Uterus (tissue), 3 donors: ENCODE measurements at regions not wholly inside any gene's neighbourhood (a gene's known extent, or its start where the extent isn't known, plus 50 kb on each side); places are given as distances from the start of the nearest gene placed in this dataset.

ENCODE experiments used
- DNase-seq, 2 donors: peaks; one replicate each; pipeline ENCODE4 v3.0.0-alpha.2; 2019 to 2020
- H3K27ac ChIP-seq, 2 donors: fragments of 200-600 bp; sonication (generic); 1 replicate in 1 of 2; 2 replicates in 1 of 2; pipeline ENCODE4 v1.5.1; 2016 to 2018
- H3K27me3 ChIP-seq, 2 donors: fragments of 200-600 bp; sonication (generic); one replicate each; pipeline ENCODE4 v1.5.1; 2018 to 2019; ENCODE audit warnings: control low read depth in 1 of 2
- H3K36me3 ChIP-seq, 2 donors: fragments of 200-600 bp; sonication (generic); one replicate each; pipeline ENCODE4 v1.5.1; 2019; ENCODE audit warnings: control low read depth in 1 of 2
- H3K4me1 ChIP-seq, 2 donors: fragments of 200-600 bp; sonication (generic); one replicate each; pipeline ENCODE4 v1.5.1; 2018 to 2019; ENCODE audit warnings: control low read depth in 1 of 2
- H3K4me3 ChIP-seq, 2 donors: fragments of 200-600 bp; sonication (generic); 1 replicate in 1 of 2; 2 replicates in 1 of 2; pipeline ENCODE4 v1.5.1; 2018 to 2019; ENCODE audit warnings: mild to moderate bottlenecking in 1 of 2
- H3K9me3 ChIP-seq, 2 donors: fragments of 200-600 bp; sonication (generic); one replicate each; pipeline ENCODE4 v1.5.1; 2019; ENCODE audit warnings: control low read depth in 1 of 2
- POLR2A ChIP-seq, 2 donors: fragments of 450-650 bp; IDR thresholded peaks; one replicate each; pipeline ENCODE4 v1.6.1; 2016; ENCODE audit warnings: antibody characterized with exemption in 2 of 2, mild to moderate bottlenecking in 1 of 2, moderate library complexity in 1 of 2
- intact Hi-C: fragments of 100-400 bp; cut with DNase I; formaldehyde crosslinking; loops from one replicate; pipeline ENCODE4 v1.15.1; 2023; ENCODE audit warnings: low total_unique reads
- TF ChIP-seq, protein P1 (sequence below), 4 experiments: fragments of 200-600 bp in 2 of 4; fragments of 450-650 bp in 2 of 4; sonication (generic) in 2 of 4; IDR thresholded peaks; one replicate each; pipeline ENCODE4 v1.5.1; 2016 to 2019; ENCODE audit warnings: antibody characterized with exemption in 4 of 4, mild to moderate bottlenecking in 2 of 4, moderate library complexity in 1 of 4
- donor health status: DM: yes; HTN: yes; CAD: no.

DNA sequence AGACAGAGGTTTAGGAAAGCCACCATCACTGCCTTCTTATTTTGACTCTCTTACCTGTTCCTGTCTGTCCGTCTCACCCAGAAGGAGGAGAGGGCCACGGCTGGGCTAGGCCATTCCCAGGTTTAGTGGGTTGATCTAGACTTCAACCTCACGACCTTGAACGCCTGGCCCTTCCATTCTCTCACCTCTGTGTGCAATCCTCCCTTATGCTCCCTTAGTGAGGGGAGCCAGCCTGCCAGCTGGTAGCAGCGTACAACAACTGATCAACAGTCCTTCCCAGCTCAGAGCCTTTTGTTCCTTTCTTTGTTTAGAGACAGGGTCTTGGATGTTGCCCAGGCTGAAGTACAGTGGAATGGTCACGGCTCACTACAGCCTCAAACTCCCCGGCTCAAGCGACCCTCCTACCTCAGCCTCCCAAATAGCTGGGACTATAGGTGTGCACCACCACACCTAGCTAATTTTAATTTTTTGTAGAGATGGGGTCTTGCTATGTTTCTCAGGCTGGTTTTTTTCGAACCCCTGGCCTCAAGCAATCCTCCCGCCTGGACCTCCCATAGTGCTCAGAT, 123.9 kb downstream of the ZNF664 start:
- H3K4me3 ChIP-seq, result no peak overlapping the region
- TF ChIP-seq, protein P1, sequence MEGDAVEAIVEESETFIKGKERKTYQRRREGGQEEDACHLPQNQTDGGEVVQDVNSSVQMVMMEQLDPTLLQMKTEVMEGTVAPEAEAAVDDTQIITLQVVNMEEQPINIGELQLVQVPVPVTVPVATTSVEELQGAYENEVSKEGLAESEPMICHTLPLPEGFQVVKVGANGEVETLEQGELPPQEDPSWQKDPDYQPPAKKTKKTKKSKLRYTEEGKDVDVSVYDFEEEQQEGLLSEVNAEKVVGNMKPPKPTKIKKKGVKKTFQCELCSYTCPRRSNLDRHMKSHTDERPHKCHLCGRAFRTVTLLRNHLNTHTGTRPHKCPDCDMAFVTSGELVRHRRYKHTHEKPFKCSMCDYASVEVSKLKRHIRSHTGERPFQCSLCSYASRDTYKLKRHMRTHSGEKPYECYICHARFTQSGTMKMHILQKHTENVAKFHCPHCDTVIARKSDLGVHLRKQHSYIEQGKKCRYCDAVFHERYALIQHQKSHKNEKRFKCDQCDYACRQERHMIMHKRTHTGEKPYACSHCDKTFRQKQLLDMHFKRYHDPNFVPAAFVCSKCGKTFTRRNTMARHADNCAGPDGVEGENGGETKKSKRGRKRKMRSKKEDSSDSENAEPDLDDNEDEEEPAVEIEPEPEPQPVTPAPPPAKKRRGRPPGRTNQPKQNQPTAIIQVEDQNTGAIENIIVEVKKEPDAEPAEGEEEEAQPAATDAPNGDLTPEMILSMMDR (IDR thresholded peaks at IDR 0.05), result no peak
- TF ChIP-seq POLR2A (IDR thresholded peaks at IDR 0.05), result no peak
- no peaks in the 10 kb centered on the region for H3K9me3 ChIP-seq
- H3K36me3 ChIP-seq, result no peaks in the 10 kb centered on the region
- H3K4me1 ChIP-seq, result no peaks in the 10 kb centered on the region
- no peak overlapping the region for H3K27ac ChIP-seq
- H3K27me3 ChIP-seq, result no peaks in the 10 kb centered on the region
- DNase-seq, result no peak
- intact Hi-C loops, result no loop called here

DNA sequence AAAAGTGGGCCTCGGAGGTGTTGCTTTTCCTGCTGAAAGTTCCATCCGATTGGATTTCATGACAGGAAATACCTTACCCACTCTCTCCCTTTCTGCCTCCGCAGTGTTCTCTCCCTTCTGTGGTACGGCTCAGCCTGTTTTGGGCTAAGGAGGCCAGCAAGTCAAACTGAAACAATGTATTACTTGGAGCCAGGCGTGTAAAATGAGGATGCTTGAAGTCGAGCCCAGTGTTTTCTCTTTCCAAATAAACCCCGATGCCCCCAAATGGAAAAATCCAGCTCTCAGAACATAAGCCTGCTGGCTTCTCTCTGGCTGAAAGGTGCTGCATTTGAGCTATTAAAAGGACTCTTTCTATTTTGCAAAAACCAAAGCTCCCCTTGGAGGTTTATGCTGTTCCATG, 124.7 kb downstream of the ZNF664 start:
- intact Hi-C loops, result no loop called here
- Histone ChIP-seq H3K9me3 (no peaks in the 10 kb centered on the region), H3K27ac (peak overlapping the region in 1 of 2 donors; percentile 30), H3K36me3 (no peaks in the 10 kb centered on the region), H3K27me3 (no peaks in the 10 kb centered on the region), H3K4me1 (no peaks in the 10 kb centered on the region), H3K4me3 (no peak overlapping the region)
- no peak for DNase-seq
- TF ChIP-seq POLR2A (IDR thresholded peaks at IDR 0.05), result no peak
- TF ChIP-seq, protein P1 (IDR thresholded peaks at IDR 0.05), result no peak

DNA sequence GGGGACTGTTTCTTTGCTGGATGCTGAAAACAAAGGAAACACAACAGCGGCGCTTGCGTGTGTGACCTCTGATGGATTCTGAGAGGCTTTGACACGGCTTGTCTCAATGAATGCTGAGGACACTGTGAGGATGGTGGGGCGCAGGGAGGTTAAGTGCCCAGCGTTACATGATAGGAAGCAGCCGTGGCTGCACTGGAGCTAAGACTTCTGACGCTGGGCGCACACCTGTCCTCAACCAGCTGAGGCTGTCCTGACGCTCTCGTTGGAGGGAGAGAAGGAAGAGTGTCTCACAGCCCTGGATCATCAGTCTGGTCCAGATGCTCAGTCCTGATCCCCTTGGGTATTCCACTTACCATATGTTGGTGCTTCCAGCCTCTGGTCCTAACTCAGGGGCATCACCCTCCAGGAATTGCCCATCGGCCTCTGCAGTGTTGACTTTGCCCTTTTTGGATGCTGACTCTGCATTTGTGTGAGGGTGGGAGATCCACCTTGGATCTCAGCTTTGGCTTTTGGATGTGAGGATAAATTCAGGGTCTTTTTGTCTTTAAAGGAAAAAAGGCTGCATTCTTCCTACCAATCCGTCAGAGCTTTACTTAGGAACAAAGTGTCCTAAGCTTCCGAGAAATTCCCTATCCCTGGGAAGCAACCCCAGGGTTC, 125.2 kb downstream of the ZNF664 start:
- TF ChIP-seq, protein P1 (IDR thresholded peaks at IDR 0.05), result no peak
- TF ChIP-seq POLR2A (IDR thresholded peaks at IDR 0.05), result no peak
- H3K4me1 ChIP-seq, result no peaks in the 10 kb centered on the region
- H3K27me3 ChIP-seq, result no peaks in the 10 kb centered on the region
- no peaks in the 10 kb centered on the region for H3K9me3 ChIP-seq
- intact Hi-C loops, result no loop called here
- no peak overlapping the region for H3K4me3 ChIP-seq
- H3K36me3 ChIP-seq, result no peaks in the 10 kb centered on the region
- H3K27ac ChIP-seq, result peak overlapping the region in 1 of 2 donors; percentile 30
- no peak for DNase-seq

DNA sequence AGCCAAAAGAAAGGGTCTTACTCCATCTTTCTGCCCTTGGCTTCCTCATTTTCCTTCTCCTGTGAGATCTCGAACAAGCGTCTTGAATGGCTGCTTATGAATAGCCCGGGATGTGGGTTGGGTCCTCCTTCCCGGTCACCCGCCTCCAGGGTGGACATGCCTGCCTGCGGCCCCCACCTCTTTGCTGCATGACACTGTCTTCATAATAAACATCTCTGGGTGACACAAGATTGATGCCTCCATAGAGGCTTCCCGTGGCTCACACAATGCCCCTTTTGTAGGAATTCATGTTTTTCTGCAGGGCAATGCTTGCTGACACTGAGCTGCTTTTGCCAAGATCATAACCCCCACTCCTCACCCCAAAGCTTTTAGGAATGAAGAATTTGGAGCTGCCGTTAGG, 125.9 kb downstream of the ZNF664 start:
- no peaks in the 10 kb centered on the region for H3K4me1 ChIP-seq
- H3K27me3 ChIP-seq, result no peaks in the 10 kb centered on the region
- no peak overlapping the region for H3K27ac ChIP-seq
- no peak for TF ChIP-seq POLR2A (IDR thresholded peaks at IDR 0.05)
- TF ChIP-seq, protein P1 (IDR thresholded peaks at IDR 0.05), result no peak
- H3K36me3 ChIP-seq, result no peaks in the 10 kb centered on the region
- intact Hi-C loops, result no loop called here
- H3K4me3 ChIP-seq, result no peak overlapping the region
- no peak for DNase-seq
- H3K9me3 ChIP-seq, result no peaks in the 10 kb centered on the region

DNA sequence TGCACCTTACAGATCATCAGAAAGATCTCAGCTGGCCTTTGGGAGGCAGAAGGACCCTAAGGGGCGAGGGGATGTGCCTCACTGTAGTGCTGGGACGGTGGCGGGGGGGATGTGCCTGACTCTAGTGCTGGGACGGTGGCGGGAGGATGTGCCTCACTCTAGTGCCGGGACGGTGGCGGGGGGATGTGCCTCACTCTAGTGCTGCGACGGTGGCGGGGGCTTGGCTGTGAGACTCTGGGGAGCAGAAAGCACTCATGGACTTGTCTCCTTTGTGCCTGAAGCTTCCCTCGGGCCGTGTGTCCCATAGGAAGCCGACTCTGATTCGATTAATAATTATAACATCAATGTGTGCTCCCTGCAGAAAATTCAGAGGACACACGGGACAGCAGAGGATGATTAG, 126.6 kb downstream of the ZNF664 start:
- no peak overlapping the region for H3K4me3 ChIP-seq
- intact Hi-C loops, result no loop called here
- no peaks in the 10 kb centered on the region for H3K27me3 ChIP-seq
- no peaks in the 10 kb centered on the region for H3K4me1 ChIP-seq
- TF ChIP-seq POLR2A (IDR thresholded peaks at IDR 0.05), result no peak
- TF ChIP-seq, protein P1 (IDR thresholded peaks at IDR 0.05), result no peak
- no peaks in the 10 kb centered on the region for H3K36me3 ChIP-seq
- no peak overlapping the region for H3K27ac ChIP-seq
- no peak for DNase-seq
- H3K9me3 ChIP-seq, result no peaks in the 10 kb centered on the region
